ENCODE measurements at regions not wholly inside any gene's neighbourhood (a gene's known extent, or its start where the extent isn't known, plus 50 kb on each side); places are given as distances from the start of the nearest gene placed in this dataset.

DNA sequence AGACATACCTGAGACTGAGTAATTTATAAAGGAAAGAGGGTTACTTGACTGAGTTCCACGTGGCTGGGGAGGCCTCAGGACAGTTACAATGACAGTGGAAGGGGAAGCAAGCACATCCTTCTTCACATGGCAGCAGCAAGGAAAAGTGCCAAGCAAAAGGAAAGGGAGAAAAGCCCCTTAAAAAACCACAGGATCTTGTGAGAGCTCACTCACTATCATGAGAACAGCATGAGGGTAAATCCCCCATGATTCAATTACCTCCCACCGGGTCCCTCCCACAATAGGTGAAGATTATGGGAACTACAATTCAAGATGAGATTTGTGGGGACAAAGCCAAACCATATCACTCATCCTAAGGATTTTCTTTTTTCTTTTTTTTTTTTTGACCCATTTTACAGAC is 177.8 kb upstream of the EEA1 start:
- Histone ChIP-seq H4K20me1 (ENCODE audit: insufficient read depth, poor library complexity, severe bottlenecking) (no peaks in the 10 kb centered on the region), H3K4me1 (ENCODE audit: insufficient read depth) (peaks cover 25% of the 10 kb centered on the region), H3K79me2 (no peaks in the 10 kb centered on the region), H3K36me3 (replicated peaks; ENCODE audit: insufficient read depth, low read depth) (no peaks in the 10 kb centered on the region), H3K27me3 (no peaks in the 10 kb centered on the region), H2AFZ (no peak overlapping the region), H3K4me3 (no peak overlapping the region), H3K4me2 (no peak overlapping the region), H3K9me2 (replicated peaks; ENCODE audit: insufficient read depth) (no peaks in the 10 kb centered on the region), H3K27ac (no peak overlapping the region), H3K9me3 (ENCODE audit: low read depth) (no peaks in the 10 kb centered on the region)
- DNase-seq (ENCODE audit: low spot score) = no peak
- TF ChIP-seq EZH2phosphoT487 (IDR thresholded peaks at IDR 0.05; ENCODE audit: low read depth, severe bottlenecking, unreplicated experiment) = no peak
- no peak for TF ChIP-seq EZH2 (IDR thresholded peaks at IDR 0.05; ENCODE audit: borderline replicate concordance)
- TF ChIP-seq, protein P1, sequence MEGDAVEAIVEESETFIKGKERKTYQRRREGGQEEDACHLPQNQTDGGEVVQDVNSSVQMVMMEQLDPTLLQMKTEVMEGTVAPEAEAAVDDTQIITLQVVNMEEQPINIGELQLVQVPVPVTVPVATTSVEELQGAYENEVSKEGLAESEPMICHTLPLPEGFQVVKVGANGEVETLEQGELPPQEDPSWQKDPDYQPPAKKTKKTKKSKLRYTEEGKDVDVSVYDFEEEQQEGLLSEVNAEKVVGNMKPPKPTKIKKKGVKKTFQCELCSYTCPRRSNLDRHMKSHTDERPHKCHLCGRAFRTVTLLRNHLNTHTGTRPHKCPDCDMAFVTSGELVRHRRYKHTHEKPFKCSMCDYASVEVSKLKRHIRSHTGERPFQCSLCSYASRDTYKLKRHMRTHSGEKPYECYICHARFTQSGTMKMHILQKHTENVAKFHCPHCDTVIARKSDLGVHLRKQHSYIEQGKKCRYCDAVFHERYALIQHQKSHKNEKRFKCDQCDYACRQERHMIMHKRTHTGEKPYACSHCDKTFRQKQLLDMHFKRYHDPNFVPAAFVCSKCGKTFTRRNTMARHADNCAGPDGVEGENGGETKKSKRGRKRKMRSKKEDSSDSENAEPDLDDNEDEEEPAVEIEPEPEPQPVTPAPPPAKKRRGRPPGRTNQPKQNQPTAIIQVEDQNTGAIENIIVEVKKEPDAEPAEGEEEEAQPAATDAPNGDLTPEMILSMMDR (IDR thresholded peaks at IDR 0.05; ENCODE audit: poor library complexity) = no peak
- 58% methylated on average over 2 of the region's 2 CpGs for WGBS (ENCODE audit: low lambda C conversion rate, missing lambda C conversion rate)

DNA sequence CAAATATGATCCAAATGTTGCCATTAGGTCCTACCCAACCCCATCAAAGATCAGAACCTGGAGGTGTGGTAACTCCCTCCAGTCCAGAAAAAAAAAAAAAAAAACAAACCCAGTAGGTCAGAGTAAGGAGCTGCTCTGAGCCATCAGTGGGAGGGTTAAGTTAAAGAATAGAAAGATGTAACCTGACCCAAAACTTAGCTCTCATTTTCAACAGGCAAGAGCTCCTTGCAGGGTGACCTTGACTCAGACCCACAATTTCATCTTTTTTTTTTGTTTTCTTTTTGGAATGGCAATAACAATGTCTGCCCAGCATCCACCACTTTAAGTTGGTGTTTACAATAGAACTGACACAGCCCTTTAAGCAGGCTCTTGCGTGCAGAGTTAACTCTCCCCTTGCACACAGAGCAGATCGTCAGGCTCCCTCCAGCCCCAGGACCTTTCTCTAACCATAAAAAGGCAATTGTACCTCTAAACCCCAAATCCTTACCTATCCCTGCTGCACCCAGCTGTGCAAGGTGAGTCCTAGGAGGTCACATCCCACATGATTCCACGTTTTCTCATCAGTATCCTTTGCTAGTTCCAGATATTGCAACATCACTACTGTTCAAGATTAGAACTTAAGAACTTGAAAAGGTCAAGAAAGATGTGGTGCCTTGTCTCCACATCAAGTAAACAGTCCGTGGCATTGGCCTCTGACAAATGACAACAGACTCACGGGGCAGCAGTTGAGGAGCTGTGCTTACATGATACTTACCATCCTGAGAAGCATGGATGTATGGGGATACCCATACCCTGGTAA is 178.6 kb upstream of the EEA1 start:
- no peak overlapping the region for H2AFZ ChIP-seq
- H3K4me1 ChIP-seq (ENCODE audit: insufficient read depth) = peaks cover 18% of the 10 kb centered on the region
- no peaks in the 10 kb centered on the region for H4K20me1 ChIP-seq (ENCODE audit: insufficient read depth, poor library complexity, severe bottlenecking)

DNA sequence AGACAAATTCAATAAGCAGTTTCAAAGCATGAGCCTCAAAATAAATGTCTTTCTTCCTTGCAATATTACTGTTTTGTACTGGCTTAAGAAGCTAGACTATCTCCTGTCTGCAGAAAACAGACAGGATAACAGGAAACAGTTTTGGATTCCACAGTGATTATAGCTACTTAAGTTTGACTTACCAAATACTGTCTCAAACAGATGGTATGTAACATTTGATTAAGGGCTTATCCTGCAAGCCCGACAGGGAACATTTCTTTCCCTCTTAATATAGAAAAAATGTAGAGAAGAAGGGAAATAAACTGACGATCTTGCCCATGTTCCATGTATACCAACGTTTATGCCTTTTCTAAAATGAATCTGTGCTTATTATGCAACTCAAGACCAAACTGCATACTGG is 179.9 kb upstream of the EEA1 start:
- H3K27me3 ChIP-seq = no peaks in the 10 kb centered on the region
- peaks cover 22% of the 10 kb centered on the region for H3K4me1 ChIP-seq (ENCODE audit: insufficient read depth)
- H4K20me1 ChIP-seq (ENCODE audit: insufficient read depth, poor library complexity, severe bottlenecking) = no peaks in the 10 kb centered on the region
- no peak overlapping the region for H2AFZ ChIP-seq
- no peaks in the 10 kb centered on the region for H3K36me3 ChIP-seq (replicated peaks; ENCODE audit: insufficient read depth, low read depth)
- H3K4me3 ChIP-seq = no peak overlapping the region
- no peaks in the 10 kb centered on the region for H3K79me2 ChIP-seq
- peak overlapping the region; percentile 70 for H3K27ac ChIP-seq
- no peaks in the 10 kb centered on the region for H3K9me3 ChIP-seq (ENCODE audit: low read depth)
- H3K9me2 ChIP-seq (replicated peaks; ENCODE audit: insufficient read depth) = no peaks in the 10 kb centered on the region
- no peak for TF ChIP-seq EZH2phosphoT487 (IDR thresholded peaks at IDR 0.05; ENCODE audit: low read depth, severe bottlenecking, unreplicated experiment)
- TF ChIP-seq EZH2 (IDR thresholded peaks at IDR 0.05; ENCODE audit: borderline replicate concordance) = no peak
- TF ChIP-seq, protein P1 (IDR thresholded peaks at IDR 0.05; ENCODE audit: poor library complexity) = no peak
- no peak for DNase-seq (ENCODE audit: low spot score)
- WGBS (ENCODE audit: low lambda C conversion rate, missing lambda C conversion rate) = 38% methylated on average over 3 of the region's 3 CpGs
- peak overlapping the region; percentile 4 for H3K4me2 ChIP-seq

More for the DNA sequence above, 178.6 kb upstream of the EEA1 start:
- H3K79me2 ChIP-seq = no peaks in the 10 kb centered on the region
- no peaks in the 10 kb centered on the region for H3K9me3 ChIP-seq (ENCODE audit: low read depth)
- no peaks in the 10 kb centered on the region for H3K27me3 ChIP-seq
- no peaks in the 10 kb centered on the region for H3K9me2 ChIP-seq (replicated peaks; ENCODE audit: insufficient read depth)
- H3K27ac ChIP-seq = peak overlapping the region; percentile 70
- TF ChIP-seq EZH2 (IDR thresholded peaks at IDR 0.05; ENCODE audit: borderline replicate concordance) (no peak), EZH2phosphoT487 (IDR thresholded peaks at IDR 0.05; ENCODE audit: low read depth, severe bottlenecking, unreplicated experiment) (no peak)
- TF ChIP-seq, protein P1 (IDR thresholded peaks at IDR 0.05; ENCODE audit: poor library complexity) = no peak
- H3K4me2 ChIP-seq = no peak overlapping the region
- no peak overlapping the region for H3K4me3 ChIP-seq
- WGBS (ENCODE audit: low lambda C conversion rate, missing lambda C conversion rate) = 47% methylated on average over 5 of the region's 5 CpGs
- no peaks in the 10 kb centered on the region for H3K36me3 ChIP-seq (replicated peaks; ENCODE audit: insufficient read depth, low read depth)
- no peak for DNase-seq (ENCODE audit: low spot score)
